HepG2 (cell line): ENCODE measurements at regions not wholly inside any gene's neighbourhood (a gene's known extent, or its start where the extent isn't known, plus 50 kb on each side); places are given as distances from the start of the nearest gene placed in this dataset.

ENCODE experiments used
- ATAC-seq: fragments of 200-7000 bp; cut with Tn5 transposase; 3 replicates; pipeline ENCODE4 v1.9.1; 2020; ENCODE audit warnings: mild to moderate bottlenecking, moderate library complexity
- BruUV-seq: library from RNA; stranded (reverse); fragments of 400-500 nt; replicated peaks from 2 replicates; lab custom pipeline; 2021; lab: Mats Ljungman, UMichigan
- CTCF ChIA-PET: fragments of 300-600 bp; formaldehyde crosslinking; extraction: SDS; loops from one replicate; lab custom pipeline; 2021; ENCODE audit warnings: low total read pairs, inconsistent platforms, low intra/inter-chr PET ratio; lab: Yijun Ruan, JAX
- POLR2A ChIA-PET: fragments of 350-600 bp; sonication (Branson Sonifier 250); formaldehyde crosslinking; loops from one replicate; lab custom pipeline; 2020; ENCODE audit warnings: antibody characterized with exemption, inconsistent platforms; lab: Yijun Ruan, JAX
- DNase-seq: peaks from one replicate; pipeline ENCODE4 v3.0.0-alpha.2; 2015; ENCODE audit warnings: low spot score
- FAIRE-seq: peaks from 3 replicates; lab custom pipeline; 2011; peaks lifted over from hg19 to GRCh38; lab: Jason Lieb, UNC
- H2AFZ ChIP-seq: one replicate; pipeline ENCODE4 v1.6.1; 2011; ENCODE audit warnings: low read length, inconsistent platforms
- H3K27ac ChIP-seq: fragments of 300-600 bp; 3 replicates; pipeline ENCODE4 v1.8.0; 2011; ENCODE audit warnings: mixed run types, mild to moderate bottlenecking, mixed read lengths, low read length, inconsistent platforms; ENCODE audit not compliant: insufficient read depth; ENCODE audit errors: extremely low read length
- H3K27me3 ChIP-seq, 2 experiments: fragments of 200-600 bp in 1 of 2; 2 replicates in 1 of 2; 3 replicates in 1 of 2; pipeline versions ENCODE4 v1.6.0 to v1.8.0; 2011; ENCODE audit warnings: low read length in 2 of 2, mild to moderate bottlenecking in 2 of 2, moderate library complexity in 2 of 2, inconsistent platforms in 1 of 2; ENCODE audit not compliant: insufficient read depth in 2 of 2, control insufficient read depth in 1 of 2
- H3K36me3 ChIP-seq, 2 experiments: fragments of 200-600 bp in 1 of 2; replicated peaks in 1 of 2; 2 replicates in 1 of 2; 3 replicates in 1 of 2; pipeline versions ENCODE4 v1.5.1 to v1.8.0; 2011; ENCODE audit warnings: low read length in 2 of 2, inconsistent platforms in 1 of 2; ENCODE audit not compliant: insufficient read depth in 2 of 2, control insufficient read depth in 1 of 2
- H3K4me1 ChIP-seq: 2 replicates; pipeline ENCODE4 v1.5.1; 2012; ENCODE audit warnings: low read length, inconsistent platforms; ENCODE audit not compliant: insufficient read depth
- H3K4me2 ChIP-seq: 2 replicates; pipeline ENCODE4 v1.6.0; 2011; ENCODE audit warnings: low read depth, low read length, inconsistent platforms
- H3K4me3 ChIP-seq, 3 experiments: fragments of 200-600 bp in 1 of 3; sonication (generic), shearing (Covaris generic) in 1 of 3; replicated peaks in 1 of 3; 2 replicates each; pipeline ENCODE4 v1.5.1; 2011 to 2016; ENCODE audit warnings: low read length in 3 of 3, inconsistent platforms in 2 of 3, low read depth in 2 of 3, mild to moderate bottlenecking in 2 of 3, control low read depth in 1 of 3, mixed read lengths in 1 of 3; ENCODE audit not compliant: insufficient read depth in 1 of 3
- H3K79me2 ChIP-seq: one replicate; pipeline ENCODE4 v1.6.1; 2011; ENCODE audit warnings: low read length, inconsistent platforms; ENCODE audit not compliant: insufficient read depth
- H3K9ac ChIP-seq: 2 replicates; pipeline ENCODE4 v1.6.0; 2011; ENCODE audit warnings: mild to moderate bottlenecking, low read depth, low read length, inconsistent platforms; ENCODE audit not compliant: insufficient read depth
- H3K9me3 ChIP-seq: 2 replicates; pipeline ENCODE4 v1.5.1; 2012; ENCODE audit warnings: mild to moderate bottlenecking, low read length
- H4K20me1 ChIP-seq: 2 replicates; pipeline ENCODE4 v1.6.0; 2011; ENCODE audit warnings: inconsistent platforms, mild to moderate bottlenecking, low read length, moderate library complexity; ENCODE audit not compliant: insufficient read depth
- CAMTA2 ChIP-seq: sonication (generic); formaldehyde crosslinking; IDR thresholded peaks from 2 replicates; pipeline ENCODE4 v1.4.0; 2020; ENCODE audit warnings: mild to moderate bottlenecking, missing genetic modification reagents, borderline replicate concordance
- CREB3 ChIP-seq: sonication (generic); formaldehyde crosslinking; IDR thresholded peaks from 2 replicates; pipeline ENCODE4 v1.5.0; 2020; ENCODE audit warnings: missing genetic modification reagents
- DPF2 ChIP-seq: sonication (generic); formaldehyde crosslinking; IDR thresholded peaks from 2 replicates; pipeline ENCODE4 v1.4.0; 2020; ENCODE audit warnings: mild to moderate bottlenecking, low read depth, missing genetic modification reagents, borderline replicate concordance
- FOXP4 ChIP-seq: sonication (generic); formaldehyde crosslinking; IDR thresholded peaks from 2 replicates; pipeline ENCODE4 v1.4.0; 2020; ENCODE audit warnings: missing genetic modification reagents
- KAT8 ChIP-seq: IDR thresholded peaks from 2 replicates; pipeline ENCODE4 v1.6.1; 2016; ENCODE audit warnings: missing genetic modification reagents, missing compliant biosample characterization
- PHF5A ChIP-seq: IDR thresholded peaks from one replicate; pipeline ENCODE4 v1.6.1; 2018; ENCODE audit warnings: low read depth, missing genetic modification reagents; ENCODE audit not compliant: unreplicated experiment
- ZNF317 ChIP-seq: sonication (generic); formaldehyde crosslinking; IDR thresholded peaks from 2 replicates; pipeline ENCODE4 v1.5.0; 2020; ENCODE audit warnings: mild to moderate bottlenecking, missing genetic modification reagents
- ZNF432 ChIP-seq: sonication (generic); formaldehyde crosslinking; IDR thresholded peaks from 2 replicates; pipeline ENCODE4 v1.5.0; 2020; ENCODE audit warnings: missing genetic modification reagents, mild to moderate bottlenecking, borderline replicate concordance
- ZNF550 ChIP-seq: sonication (generic); formaldehyde crosslinking; IDR thresholded peaks from 2 replicates; pipeline ENCODE4 v1.4.0; 2020; ENCODE audit warnings: mild to moderate bottlenecking, missing genetic modification reagents, borderline replicate concordance
- ZNF7 ChIP-seq: IDR thresholded peaks from 2 replicates; pipeline ENCODE4 v1.6.1; 2016; ENCODE audit warnings: missing biosample characterization, missing genetic modification reagents
- ZNF749 ChIP-seq: sonication (generic); formaldehyde crosslinking; IDR thresholded peaks from 2 replicates; pipeline ENCODE4 v1.8.0; 2022; ENCODE audit warnings: mild to moderate bottlenecking, missing genetic modification reagents, moderate library complexity, borderline replicate concordance
- ZNF768 ChIP-seq: sonication (generic); formaldehyde crosslinking; IDR thresholded peaks from 2 replicates; pipeline ENCODE4 v1.4.0; 2020; ENCODE audit warnings: missing genetic modification reagents
- ZZZ3 ChIP-seq: sonication (generic); formaldehyde crosslinking; IDR thresholded peaks from 2 replicates; pipeline ENCODE4 v1.4.0; 2020; ENCODE audit warnings: missing genetic modification reagents, mild to moderate bottlenecking, borderline replicate concordance
- in situ Hi-C: cut with HindIII; loops from 2 replicates; pipeline ENCODE4 v1.10.0; 2017; ENCODE audit warnings: low pct_unique_long_range_greater_than_20kb; ENCODE audit not compliant: extremely low pct_ligation_motif_present
- intact Hi-C: fragments of 100-400 bp; cut with micrococcal nuclease; formaldehyde crosslinking; loops from one replicate; pipeline ENCODE4 v1.10.0; 2022; ENCODE audit not compliant: unreplicated experiment
- TF ChIP-seq, protein P1 (sequence below): fragments of 450-650 bp; IDR thresholded peaks from 2 replicates; pipeline ENCODE4 v1.6.1; 2016

GRCh38 chr12:77161944-77162343 lies 96.6 kb upstream of the E2F7 start (continued):
- TF ChIP-seq ZNF749 (CRISPR knock-in tag) = no peak
- TF ChIP-seq ZNF7 (CRISPR knock-in tag) = no peak
- no peak for TF ChIP-seq ZNF432 (CRISPR knock-in tag)
- TF ChIP-seq PHF5A (CRISPR knock-in tag) = no peak
- TF ChIP-seq, all 625 proteins: peak for 0

DNA sequence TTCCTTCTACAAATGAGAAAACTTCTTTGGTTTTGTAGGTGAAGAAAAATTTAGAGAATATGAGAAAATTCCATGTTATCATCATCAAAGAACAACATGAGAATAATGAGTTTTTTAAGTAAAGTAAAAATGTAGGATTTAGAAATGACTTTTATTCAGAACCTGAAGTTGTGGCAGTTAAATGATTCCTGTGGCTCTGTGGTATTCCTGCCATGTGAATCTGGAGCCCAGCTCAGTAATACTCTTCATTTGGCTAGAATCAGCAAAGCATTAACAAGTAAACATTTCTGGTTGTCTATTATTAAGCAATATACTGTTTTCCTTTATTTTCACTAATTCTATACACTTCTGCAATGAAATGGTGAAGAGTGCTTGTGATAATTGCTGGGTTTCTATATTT lies 95.6 kb upstream of the E2F7 start:
- no TSS peak for BruUV-seq
- DNase-seq = no peak
- Histone ChIP-seq H3K27me3 (no peaks in the 10 kb centered on the region), H3K4me1 (no peaks in the 10 kb centered on the region), H4K20me1 (no peaks in the 10 kb centered on the region), H3K27ac (no peak overlapping the region), H3K36me3 (no peaks in the 10 kb centered on the region), H3K4me2 (no peak overlapping the region), H2AFZ (no peak overlapping the region), H3K4me3 (no peak overlapping the region), H3K9me3 (no peaks in the 10 kb centered on the region), H3K79me2 (no peaks in the 10 kb centered on the region), H3K9ac (no peak overlapping the region)
- intact Hi-C loops (no loop called here), in situ Hi-C loops (no loop called here)
- ChIA-PET POLR2A (no interaction called here), CTCF (no interaction called here)
- no peak for ATAC-seq
- FAIRE-seq = no peak
- no peak for TF ChIP-seq ZNF550
- TF ChIP-seq CREB3 (CRISPR knock-in tag) = no peak
- TF ChIP-seq CAMTA2 (CRISPR knock-in tag) = no peak
- no peak for TF ChIP-seq ZZZ3 (CRISPR knock-in tag)
- TF ChIP-seq DPF2 = no peak
- TF ChIP-seq KAT8 (CRISPR knock-in tag) = no peak
- TF ChIP-seq, protein P1, sequence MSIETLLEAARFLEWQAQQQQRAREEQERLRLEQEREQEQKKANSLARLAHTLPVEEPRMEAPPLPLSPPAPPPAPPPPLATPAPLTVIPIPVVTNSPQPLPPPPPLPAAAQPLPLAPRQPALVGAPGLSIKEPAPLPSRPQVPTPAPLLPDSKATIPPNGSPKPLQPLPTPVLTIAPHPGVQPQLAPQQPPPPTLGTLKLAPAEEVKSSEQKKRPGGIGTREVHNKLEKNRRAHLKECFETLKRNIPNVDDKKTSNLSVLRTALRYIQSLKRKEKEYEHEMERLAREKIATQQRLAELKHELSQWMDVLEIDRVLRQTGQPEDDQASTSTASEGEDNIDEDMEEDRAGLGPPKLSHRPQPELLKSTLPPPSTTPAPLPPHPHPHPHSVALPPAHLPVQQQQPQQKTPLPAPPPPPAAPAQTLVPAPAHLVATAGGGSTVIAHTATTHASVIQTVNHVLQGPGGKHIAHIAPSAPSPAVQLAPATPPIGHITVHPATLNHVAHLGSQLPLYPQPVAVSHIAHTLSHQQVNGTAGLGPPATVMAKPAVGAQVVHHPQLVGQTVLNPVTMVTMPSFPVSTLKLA = no peak
- TF ChIP-seq FOXP4 (CRISPR knock-in tag) = no peak
- no peak for TF ChIP-seq ZNF768 (CRISPR knock-in tag)
- TF ChIP-seq ZNF317 (CRISPR knock-in tag) = no peak
